NCI-H2081 (cell line): ENCODE measurements at regions not wholly inside any gene's neighbourhood (a gene's known extent, or its start where the extent isn't known, plus 50 kb on each side); places are given as distances from the start of the nearest gene placed in this dataset.
"Not testable (repeated sequence)": the region's sequence is repeated elsewhere in the genome, so short reads cannot be mapped to it uniquely, and the experiment has no call there.

Experiments used
- DNase-seq, 2 experiments: peaks; one replicate each; lab custom pipeline; 2025; lab: John Stamatoyannopoulos, UW

GRCh38 chr4:137394018-137394417, 138.3 kb downstream of the PCDH18 start:
- peak; percentile 66 to 91 for DNase-seq

DNA sequence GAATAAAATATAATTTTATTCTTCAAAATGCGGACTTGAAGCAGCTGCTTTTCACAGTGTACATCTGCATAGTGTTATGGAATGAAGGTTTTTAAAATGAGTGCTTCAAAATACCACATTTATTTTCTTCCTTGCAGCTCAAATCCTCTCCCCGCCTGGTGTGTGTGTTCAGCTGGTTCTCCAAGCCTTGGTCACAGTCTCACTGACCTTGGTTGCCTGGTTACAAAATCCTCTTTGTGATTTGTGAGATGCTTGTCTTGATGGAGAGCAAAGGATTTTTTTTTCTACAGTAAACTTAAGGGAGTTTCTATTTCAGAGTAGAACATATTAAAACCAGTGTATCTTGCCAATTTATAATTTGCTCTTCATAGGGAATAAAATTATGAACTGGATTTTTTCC, 139.2 kb downstream of the PCDH18 start:
- DNase-seq = peak; percentile 50 to 82

DNA sequence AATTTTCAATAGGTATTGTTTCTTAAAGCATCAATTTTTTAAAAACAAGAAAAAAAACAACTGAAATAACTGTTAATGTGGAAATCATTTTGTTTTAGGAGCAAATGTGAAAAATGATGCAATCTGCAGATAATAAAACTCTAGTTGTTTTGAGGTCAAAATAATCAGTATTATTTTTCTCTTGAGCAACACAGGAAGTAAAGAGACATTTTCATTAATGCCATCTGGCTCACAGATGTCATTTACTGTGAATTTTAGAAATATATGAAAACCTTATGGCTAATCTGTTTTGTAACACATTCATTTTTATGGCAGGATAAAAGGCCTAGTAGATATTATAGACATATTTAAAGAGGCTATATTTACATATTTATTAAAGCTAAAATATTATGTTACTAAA, 141.6 kb downstream of the PCDH18 start:
- no peak for DNase-seq

DNA sequence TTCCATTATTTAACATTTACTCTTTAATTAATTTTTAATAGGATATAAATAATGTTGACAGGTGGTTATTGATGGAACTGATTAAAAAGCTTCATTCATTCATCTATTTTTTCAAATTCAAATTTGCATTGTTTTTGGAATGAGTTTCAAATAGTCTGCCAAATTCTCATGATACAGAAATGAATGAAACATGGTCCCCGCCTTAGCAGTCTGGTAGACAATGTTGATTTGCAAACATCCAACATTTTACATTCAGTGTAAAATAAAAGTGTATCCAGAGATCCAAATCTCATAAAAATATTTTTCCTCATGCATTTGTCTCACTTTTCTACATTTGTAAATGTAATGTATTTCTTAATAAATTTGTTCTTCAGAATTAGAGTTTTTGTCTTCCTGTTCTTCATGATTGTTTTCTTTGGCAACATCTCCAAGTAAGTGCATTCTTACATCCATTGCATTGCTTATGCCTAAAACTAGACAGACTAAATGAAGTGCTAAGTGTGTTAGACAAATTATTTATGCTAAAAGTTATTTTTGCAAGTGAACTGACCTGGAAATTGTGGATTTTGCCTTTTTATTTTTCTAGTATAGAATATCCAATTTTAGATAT, 142.3 kb downstream of the PCDH18 start:
- DNase-seq = no peak

- DNase-seq = no peak
Observed at GRCh38 chr4:137387924-137388323, 144.4 kb downstream of the PCDH18 start.

- DNase-seq = no peak
Observed at GRCh38 chr4:137384476-137384875, 147.8 kb downstream of the PCDH18 start.

DNA sequence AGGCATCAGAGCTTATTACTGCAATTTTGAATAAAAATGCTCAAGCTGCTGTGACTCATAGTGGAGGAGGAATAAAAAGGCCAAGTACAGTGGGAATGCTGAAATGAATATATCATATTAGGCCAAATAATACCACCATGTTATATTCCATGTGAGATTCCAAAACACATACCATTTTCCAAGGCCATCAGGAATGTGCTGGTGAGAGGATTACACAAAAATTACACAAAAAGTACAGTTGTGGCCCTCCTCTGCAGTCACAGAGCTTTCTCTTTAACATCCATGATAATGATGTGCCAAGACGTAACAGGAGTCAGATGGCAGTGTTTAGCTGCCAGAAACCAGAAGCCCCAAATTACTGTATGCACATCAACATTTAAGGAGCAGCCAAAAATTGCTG, 153.5 kb downstream of the PCDH18 start:
- no peak for DNase-seq

- no peak for DNase-seq
Observed at GRCh38 chr4:137378393-137378792, 153.9 kb downstream of the PCDH18 start.

DNA sequence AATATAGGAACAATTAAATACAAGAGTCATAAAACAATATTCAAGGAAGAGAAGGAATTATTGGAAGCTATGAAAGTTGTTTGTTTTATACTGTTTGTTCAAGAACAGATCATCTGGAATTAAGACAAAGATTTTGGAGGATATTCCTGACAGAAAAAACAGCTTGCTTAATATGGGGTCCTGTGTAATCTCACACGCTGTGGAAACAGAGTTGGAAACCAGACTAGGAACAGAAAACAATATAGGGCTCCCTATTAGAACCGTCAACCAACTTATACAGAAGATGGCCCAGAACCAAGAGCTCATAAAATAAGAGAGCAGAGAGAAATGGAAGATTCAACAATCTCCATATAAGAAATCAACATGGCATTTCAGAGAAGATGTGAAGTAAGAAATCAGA, 156.0 kb downstream of the PCDH18 start:
- DNase-seq = no peak

GRCh38 chr4:137375111-137375850, 157.0 kb downstream of the PCDH18 start:
- DNase-seq = no peak

DNA sequence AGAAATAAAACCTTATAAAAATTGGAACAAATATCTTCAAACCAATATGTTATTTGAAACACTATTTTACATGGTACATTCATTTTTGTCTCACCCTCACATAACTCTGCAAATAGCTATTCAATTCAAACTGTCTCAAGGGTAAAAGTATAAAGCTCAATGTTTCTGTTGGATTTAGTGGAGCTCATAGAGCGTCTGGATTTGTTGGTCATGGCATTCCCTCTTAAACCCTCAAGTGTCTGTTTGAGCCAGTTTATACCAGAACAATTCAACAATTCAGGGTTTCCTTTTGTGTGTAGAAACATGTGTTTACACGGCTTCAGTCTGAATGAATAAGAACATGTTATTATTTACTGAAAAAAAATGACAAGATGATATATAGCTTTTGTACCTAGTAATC, 161.6 kb downstream of the PCDH18 start:
- no peak for DNase-seq

DNA sequence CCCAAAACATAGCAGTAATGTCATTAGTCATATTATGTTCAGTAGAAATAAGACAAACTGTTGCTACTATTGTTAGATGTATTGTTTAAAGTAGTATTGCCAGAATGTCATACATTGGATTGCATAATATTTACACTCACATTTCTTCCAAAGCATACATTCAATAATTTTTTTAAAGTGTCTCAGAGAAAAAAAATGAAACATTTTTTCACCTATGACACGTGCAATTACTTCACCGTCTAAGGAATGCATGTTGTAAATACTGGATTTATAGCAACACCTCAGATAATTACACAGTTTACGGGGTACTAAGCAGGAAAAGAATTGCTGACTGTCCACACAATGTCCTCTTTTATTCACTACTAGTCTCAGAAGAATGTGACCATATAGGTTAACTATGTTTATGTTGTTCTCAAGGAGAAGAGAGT, 162.1 kb downstream of the PCDH18 start:
- no peak for DNase-seq

- no peak for DNase-seq
Observed at GRCh38 chr4:137367620-137368019, 164.7 kb downstream of the PCDH18 start.

GRCh38 chr4:137363496-137363895, 168.8 kb downstream of the PCDH18 start:
- no peak for DNase-seq

- no peak for DNase-seq
Observed at GRCh38 chr4:137361756-137362470, 170.4 kb downstream of the PCDH18 start.

DNA sequence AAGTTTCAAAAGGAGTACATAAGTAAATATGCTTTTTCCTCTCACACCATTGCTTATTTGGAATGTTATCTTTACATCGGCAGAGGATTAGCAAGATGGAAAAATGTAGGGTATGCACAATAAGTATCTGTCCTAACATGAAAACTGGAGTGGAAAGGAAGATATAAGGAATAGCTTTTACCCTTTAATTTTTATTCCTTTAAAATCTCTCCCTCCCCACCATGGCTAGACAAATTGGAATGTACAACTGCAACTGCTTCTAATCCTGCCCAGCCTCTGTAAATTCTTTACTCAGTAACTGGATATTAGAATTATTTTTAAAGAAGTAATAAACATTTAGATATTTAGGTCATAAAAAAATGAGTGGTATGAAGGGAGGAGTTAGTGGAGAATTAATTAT, 171.5 kb downstream of the PCDH18 start:
- no peak for DNase-seq

- DNase-seq = no peak
Observed at GRCh38 chr4:137359691-137360315, 172.5 kb downstream of the PCDH18 start.

DNA sequence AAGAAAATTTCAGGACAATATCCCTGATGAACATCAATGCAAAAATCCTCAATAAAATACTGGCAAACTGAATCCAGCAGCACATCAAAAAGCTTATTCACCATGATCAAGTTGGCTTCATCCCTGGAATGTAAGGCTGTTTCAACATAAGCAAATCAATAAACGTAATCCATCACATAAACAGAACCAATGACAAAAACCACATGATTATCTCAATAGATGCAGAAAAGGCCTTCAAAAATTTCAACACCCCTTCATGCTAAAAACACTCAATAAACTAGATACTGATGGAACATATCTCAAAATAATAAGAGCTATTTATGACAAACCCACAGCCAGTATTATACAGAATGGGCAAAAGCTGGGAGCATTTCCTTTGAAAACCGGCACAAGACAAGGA, 177.7 kb downstream of the PCDH18 start:
- DNase-seq = not testable (repeated sequence)

DNA sequence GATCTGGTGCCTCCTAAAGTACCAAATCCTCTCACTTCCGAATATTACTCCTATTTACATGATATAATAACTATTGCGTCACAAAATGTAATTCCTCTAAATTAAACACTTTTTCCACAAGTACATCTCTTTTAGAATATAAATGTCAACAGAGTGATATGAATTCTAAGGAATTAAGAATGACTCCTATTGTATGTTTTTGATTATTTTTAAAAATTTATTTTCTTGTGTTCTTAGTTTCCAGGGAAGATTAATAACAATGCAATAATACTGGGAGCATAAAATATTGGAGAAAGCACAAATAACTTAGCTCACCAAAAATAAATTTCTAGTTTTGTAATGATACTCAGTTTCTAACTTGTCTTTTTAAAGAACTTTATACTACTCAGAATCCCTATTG, 184.9 kb downstream of the PCDH18 start:
- DNase-seq = no peak

DNA sequence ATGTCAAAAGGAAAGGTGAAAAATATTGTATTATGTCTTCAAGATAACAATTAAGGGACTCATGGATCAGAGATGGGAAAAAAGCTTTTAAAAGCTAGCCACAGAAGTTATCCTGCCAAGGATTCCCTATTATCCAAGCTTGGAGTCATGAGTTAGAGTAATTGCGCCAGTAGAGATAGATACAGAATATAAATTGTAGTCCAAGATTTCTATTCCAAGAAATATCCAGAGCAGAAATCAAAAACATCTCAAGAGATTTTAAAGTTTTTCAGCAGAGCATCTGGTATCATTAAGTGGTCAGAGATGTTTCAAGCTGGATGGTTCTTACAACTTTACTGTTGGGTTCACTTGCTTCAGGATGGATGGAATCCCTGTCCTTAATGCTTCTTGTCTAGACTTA, 186.7 kb downstream of the PCDH18 start:
- no peak for DNase-seq

GRCh38 chr4:137343221-137343620, 189.1 kb downstream of the PCDH18 start:
- no peak for DNase-seq

GRCh38 chr4:137333031-137333430, 199.3 kb downstream of the PCDH18 start:
- no peak for DNase-seq

GRCh38 chr4:137312257-137312656, 220.0 kb downstream of the PCDH18 start:
- no peak for DNase-seq
